Karpas-422 (cell line): ENCODE measurements at regions not wholly inside any gene's neighbourhood (a gene's known extent, or its start where the extent isn't known, plus 50 kb on each side); places are given as distances from the start of the nearest gene placed in this dataset.

Experiments
- DNase-seq: peaks from one replicate; pipeline ENCODE4 v3.0.0-alpha.2; 2015
- H2AFZ ChIP-seq: fragments of 200-600 bp; sonication (generic); 2 replicates; pipeline ENCODE4 v1.6.1; 2014; ENCODE audit warnings: antibody characterized with exemption, low read length, mixed read lengths
- H3K27ac ChIP-seq: fragments of 200-600 bp; sonication (generic); 2 replicates; pipeline ENCODE4 v1.5.1; 2014; ENCODE audit warnings: mild to moderate bottlenecking, low read length, moderate library complexity
- H3K27me3 ChIP-seq: fragments of 200-600 bp; sonication (generic); 2 replicates; pipeline ENCODE4 v1.6.1; 2014; ENCODE audit warnings: low read length, mixed read lengths
- H3K36me3 ChIP-seq: fragments of 200-600 bp; sonication (generic); 2 replicates; pipeline ENCODE4 v1.6.1; 2014; ENCODE audit warnings: low read length, mixed read lengths; ENCODE audit not compliant: insufficient read depth
- H3K4me1 ChIP-seq: fragments of 200-600 bp; sonication (generic); 2 replicates; pipeline ENCODE4 v1.6.1; 2014; ENCODE audit warnings: mild to moderate bottlenecking, low read length, mixed read lengths
- H3K4me2 ChIP-seq: fragments of 200-600 bp; sonication (generic); 2 replicates; pipeline ENCODE4 v1.6.1; 2014; ENCODE audit warnings: low read length, low read depth, mild to moderate bottlenecking; ENCODE audit not compliant: poor library complexity, severe bottlenecking
- H3K4me3 ChIP-seq: fragments of 200-600 bp; sonication (generic); 2 replicates; pipeline ENCODE4 v1.5.1; 2014; ENCODE audit warnings: mild to moderate bottlenecking, antibody characterized with exemption, low read length, mixed read lengths
- H3K79me2 ChIP-seq: fragments of 200-600 bp; sonication (generic); 2 replicates; pipeline ENCODE4 v1.6.1; 2014; ENCODE audit warnings: mild to moderate bottlenecking, low read length, mixed read lengths
- H3K9ac ChIP-seq: fragments of 200-600 bp; sonication (generic); 2 replicates; pipeline ENCODE4 v1.6.0; 2014; ENCODE audit warnings: low read length
- H3K9me2 ChIP-seq: fragments of 200-600 bp; sonication (generic), shearing (Covaris generic); replicated peaks from 2 replicates; pipeline ENCODE4 v1.6.0; 2014; ENCODE audit warnings: mild to moderate bottlenecking, low read length, moderate library complexity; ENCODE audit not compliant: insufficient read depth
- H3K9me3 ChIP-seq: fragments of 300-700, 200-600 bp; sonication (generic); 2 replicates; pipeline ENCODE4 v1.6.1; 2014; ENCODE audit warnings: low read length, mixed read lengths
- H4K20me1 ChIP-seq: fragments of 200-600 bp; sonication (generic); 2 replicates; pipeline ENCODE4 v1.6.1; 2014; ENCODE audit warnings: mild to moderate bottlenecking, antibody characterized with exemption, low read length, low read depth; ENCODE audit not compliant: insufficient read depth

DNA sequence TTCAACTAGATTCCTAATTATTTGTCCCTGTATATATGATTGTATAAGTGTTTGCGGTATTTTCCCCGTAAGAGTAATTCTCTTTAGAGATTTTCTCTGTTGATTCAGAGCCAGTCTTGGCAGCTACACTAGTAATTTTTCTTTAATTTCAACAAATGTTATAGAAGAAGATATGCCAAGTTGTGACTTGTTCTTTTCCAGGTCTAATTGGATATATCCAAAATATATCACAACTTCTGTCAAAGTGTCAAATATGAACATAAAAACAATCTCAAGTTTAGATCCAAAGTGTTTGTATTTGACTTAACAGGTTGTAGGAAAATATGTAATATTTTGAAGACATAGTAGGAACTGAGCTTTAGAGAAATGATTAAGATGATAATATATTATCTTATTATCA lies 733.9 kb upstream of the SLITRK5 start:
- Histone ChIP-seq H2AFZ (no peak overlapping the region; the same call in 1 of the 2 replicates), H3K9me2 (no peaks in the 10 kb centered on the region), H4K20me1 (no peaks in the 10 kb centered on the region), H3K9me3 (peaks cover 7% of the 10 kb centered on the region; the same call in 1 of the 2 replicates), H3K79me2 (no peaks in the 10 kb centered on the region), H3K9ac (no peak overlapping the region), H3K27ac (no peak overlapping the region), H3K4me3 (no peak overlapping the region), H3K4me2 (no peak overlapping the region), H3K27me3 (no peaks in the 10 kb centered on the region), H3K36me3 (no peaks in the 10 kb centered on the region), H3K4me1 (no peaks in the 10 kb centered on the region)
- no peak for DNase-seq

GRCh38 chr13:86945584-86945983 lies 725.6 kb upstream of the SLITRK5 start:
- Histone ChIP-seq H3K4me1 (no peaks in the 10 kb centered on the region), H3K9ac (no peak overlapping the region), H2AFZ (peak overlapping the region; percentile 26; the same call in 1 of the 2 replicates), H3K9me2 (no peaks in the 10 kb centered on the region), H3K36me3 (no peaks in the 10 kb centered on the region), H3K79me2 (no peaks in the 10 kb centered on the region), H3K4me2 (no peak overlapping the region), H4K20me1 (no peaks in the 10 kb centered on the region), H3K9me3 (peaks cover 2% of the 10 kb centered on the region; the same call in 1 of the 2 replicates), H3K4me3 (no peak overlapping the region), H3K27me3 (no peaks in the 10 kb centered on the region), H3K27ac (no peak overlapping the region)
- no peak for DNase-seq

GRCh38 chr13:86946734-86947133 lies 724.4 kb upstream of the SLITRK5 start:
- no peaks in the 10 kb centered on the region for H3K4me1 ChIP-seq
- DNase-seq: no peak
- no peak overlapping the region for H3K4me3 ChIP-seq
- H4K20me1 ChIP-seq: no peaks in the 10 kb centered on the region
- no peaks in the 10 kb centered on the region for H3K27me3 ChIP-seq
- no peaks in the 10 kb centered on the region for H3K79me2 ChIP-seq
- peak overlapping the region; percentile 37; the same call in 1 of the 2 replicates for H2AFZ ChIP-seq
- no peaks in the 10 kb centered on the region for H3K9me3 ChIP-seq
- H3K9ac ChIP-seq: no peak overlapping the region
- H3K36me3 ChIP-seq: no peaks in the 10 kb centered on the region
- no peaks in the 10 kb centered on the region for H3K9me2 ChIP-seq
- no peak overlapping the region for H3K4me2 ChIP-seq
- H3K27ac ChIP-seq: no peak overlapping the region

DNA sequence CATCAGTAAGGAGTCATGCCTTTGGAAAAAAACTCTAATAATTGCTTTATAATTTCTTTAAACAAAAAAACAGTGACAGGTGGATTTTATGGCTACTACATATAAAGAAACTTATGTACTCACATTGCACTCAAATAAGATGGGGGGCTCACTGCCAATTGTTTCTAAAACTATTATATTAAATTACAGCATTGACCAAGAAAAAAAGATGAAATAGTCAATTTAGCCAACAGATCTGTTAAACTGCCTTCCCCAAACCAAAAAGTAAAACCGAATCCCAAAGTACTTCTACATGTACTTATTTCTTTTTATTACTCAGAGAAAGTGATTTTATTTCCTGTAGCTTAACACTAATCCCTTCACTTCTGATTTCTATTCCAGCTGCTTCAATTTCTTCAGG lies 716.8 kb upstream of the SLITRK5 start:
- Histone ChIP-seq H3K79me2 (no peaks in the 10 kb centered on the region), H3K4me2 (no peak overlapping the region), H3K9ac (no peak overlapping the region), H2AFZ (peak overlapping the region; percentile 38; the same call in 1 of the 2 replicates), H3K4me1 (no peaks in the 10 kb centered on the region), H3K4me3 (no peak overlapping the region), H3K27me3 (no peaks in the 10 kb centered on the region), H3K9me3 (no peaks in the 10 kb centered on the region), H4K20me1 (no peaks in the 10 kb centered on the region), H3K36me3 (no peaks in the 10 kb centered on the region), H3K27ac (no peak overlapping the region), H3K9me2 (no peaks in the 10 kb centered on the region)
- DNase-seq: no peak

GRCh38 chr13:86960876-86961275 lies 710.3 kb upstream of the SLITRK5 start:
- H4K20me1 ChIP-seq: no peaks in the 10 kb centered on the region
- H3K79me2 ChIP-seq: no peaks in the 10 kb centered on the region
- no peak overlapping the region for H3K4me2 ChIP-seq
- no peaks in the 10 kb centered on the region for H3K27me3 ChIP-seq
- H3K9ac ChIP-seq: no peak overlapping the region
- no peak overlapping the region for H3K4me3 ChIP-seq
- DNase-seq: no peak
- H3K9me2 ChIP-seq: no peaks in the 10 kb centered on the region
- H3K4me1 ChIP-seq: no peaks in the 10 kb centered on the region
- H3K36me3 ChIP-seq: no peaks in the 10 kb centered on the region
- no peak overlapping the region for H3K27ac ChIP-seq
- no peaks in the 10 kb centered on the region for H3K9me3 ChIP-seq
- no peak overlapping the region for H2AFZ ChIP-seq

- peaks cover 7% of the 10 kb centered on the region; the same call in 1 of the 2 replicates for H3K4me1 ChIP-seq
- H3K27ac ChIP-seq: no peak overlapping the region
- DNase-seq: no peak
- H3K36me3 ChIP-seq: no peaks in the 10 kb centered on the region
- H2AFZ ChIP-seq: peak overlapping the region; percentile 96
- no peaks in the 10 kb centered on the region for H4K20me1 ChIP-seq
- H3K4me2 ChIP-seq: no peak overlapping the region
- H3K9me2 ChIP-seq: no peaks in the 10 kb centered on the region
- H3K79me2 ChIP-seq: no peaks in the 10 kb centered on the region
- no peaks in the 10 kb centered on the region for H3K9me3 ChIP-seq
- no peak overlapping the region for H3K9ac ChIP-seq
- H3K4me3 ChIP-seq: no peak overlapping the region
- no peaks in the 10 kb centered on the region for H3K27me3 ChIP-seq
Measured at GRCh38 chr13:86974251-86974994, 696.7 kb upstream of the SLITRK5 start.

DNA sequence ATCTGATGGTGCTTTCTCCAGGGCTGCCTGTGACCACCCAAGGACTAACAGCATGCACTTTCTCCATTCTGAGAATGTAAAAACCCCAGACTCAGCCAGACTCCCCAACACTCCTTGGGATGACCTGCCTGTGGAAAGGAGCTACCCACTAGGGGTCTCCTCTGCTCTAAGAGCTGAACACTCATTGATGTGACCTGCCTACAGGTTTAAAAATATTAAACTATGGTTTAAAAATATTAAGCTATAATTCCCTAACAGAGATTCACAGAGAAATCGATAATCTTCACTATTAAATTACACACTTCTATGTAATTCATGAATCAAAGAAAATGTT lies 696.2 kb upstream of the SLITRK5 start:
- H2AFZ ChIP-seq: peak overlapping the region; percentile 96
- H3K9me2 ChIP-seq: no peaks in the 10 kb centered on the region
- no peak overlapping the region for H3K4me2 ChIP-seq
- H3K79me2 ChIP-seq: no peaks in the 10 kb centered on the region
- H3K4me3 ChIP-seq: no peak overlapping the region
- no peaks in the 10 kb centered on the region for H4K20me1 ChIP-seq
- H3K9ac ChIP-seq: no peak overlapping the region
- no peaks in the 10 kb centered on the region for H3K36me3 ChIP-seq
- no peaks in the 10 kb centered on the region for H3K9me3 ChIP-seq
- DNase-seq: peak; percentile 55
- no peaks in the 10 kb centered on the region for H3K27me3 ChIP-seq
- H3K27ac ChIP-seq: no peak overlapping the region
- H3K4me1 ChIP-seq: peaks cover 7% of the 10 kb centered on the region; the same call in 1 of the 2 replicates

GRCh38 chr13:86976521-86977324 lies 694.4 kb upstream of the SLITRK5 start:
- Histone ChIP-seq H3K4me1 (peaks cover 7% of the 10 kb centered on the region; the same call in 1 of the 2 replicates), H2AFZ (peak overlapping the region; percentile 86), H3K4me2 (no peak overlapping the region), H3K4me3 (no peak overlapping the region), H3K36me3 (no peaks in the 10 kb centered on the region), H4K20me1 (no peaks in the 10 kb centered on the region), H3K9ac (no peak overlapping the region), H3K27me3 (no peaks in the 10 kb centered on the region), H3K9me3 (no peaks in the 10 kb centered on the region), H3K79me2 (no peaks in the 10 kb centered on the region), H3K9me2 (no peaks in the 10 kb centered on the region), H3K27ac (no peak overlapping the region)
- no peak for DNase-seq
